Erythroblast (primary cell): ENCODE measurements at regions not wholly inside any gene's neighbourhood (a gene's known extent, or its start where the extent isn't known, plus 50 kb on each side); places are given as distances from the start of the nearest gene placed in this dataset.

ENCODE experiments used
- GATA1 ChIP-seq: IDR thresholded peaks from 2 replicates; pipeline ENCODE4 v1.6.1; 2011; ENCODE audit warnings: low read depth, mild to moderate bottlenecking, control low read depth, low read length, moderate library complexity
- POLR2A ChIP-seq: IDR thresholded peaks from 2 replicates; pipeline ENCODE4 v1.6.1; 2011; ENCODE audit warnings: mild to moderate bottlenecking, low read length

DNA sequence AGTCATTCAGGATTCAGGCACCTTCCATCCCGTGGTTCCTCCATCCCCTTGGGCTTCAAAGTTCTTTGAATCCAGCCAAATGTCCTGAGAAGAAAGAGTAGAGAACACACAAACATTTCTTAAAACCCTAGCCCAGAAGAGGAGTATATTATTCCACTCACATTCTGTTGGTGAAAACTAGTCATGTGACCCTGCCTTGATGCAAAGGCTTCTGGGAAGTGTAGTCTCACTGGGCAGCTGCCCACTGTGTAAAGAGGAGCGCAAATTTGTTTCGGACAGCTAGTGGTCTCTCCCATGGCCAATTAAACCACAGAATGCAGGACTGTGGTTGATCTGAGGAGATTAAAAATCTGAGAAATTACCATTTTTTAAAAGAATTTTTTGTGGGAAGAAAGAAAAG, 304.4 kb downstream of the SUCLA2 start:
- TF ChIP-seq POLR2A (no peak), GATA1 (no peak)
